ENCODE measurements at regions not wholly inside any gene's neighbourhood (a gene's known extent, or its start where the extent isn't known, plus 50 kb on each side); places are given as distances from the start of the nearest gene placed in this dataset.
"Not testable (repeated sequence)": the region's sequence is repeated elsewhere in the genome, so short reads cannot be mapped to it uniquely, and the experiment has no call there.

- Mint-ChIP-seq H3K27ac (no peak overlapping the region), H3K9me3 (no peaks in the 10 kb centered on the region), H3K4me3 (no peak overlapping the region), H3K27me3 (no peaks in the 10 kb centered on the region), H3K4me1 (peaks cover 2% of the 10 kb centered on the region), H3K36me3 (ENCODE audit: low read depth) (no peaks in the 10 kb centered on the region)
- ChIA-PET POLR2A (no interaction called here), CTCF (no interaction called here)
- DNase-seq, result no peak
These were observed 305.6 kb upstream of the DIPK2B start for GRCh38 chrX:45506149-45506730.

- Mint-ChIP-seq H3K27ac (no peak overlapping the region), H3K4me1 (peaks cover 2% of the 10 kb centered on the region), H3K9me3 (no peaks in the 10 kb centered on the region), H3K4me3 (no peak overlapping the region), H3K36me3 (ENCODE audit: low read depth) (no peaks in the 10 kb centered on the region), H3K27me3 (no peaks in the 10 kb centered on the region)
- ChIA-PET POLR2A (no interaction called here), CTCF (no interaction called here)
- DNase-seq, result no peak
These were observed 304.5 kb upstream of the DIPK2B start for GRCh38 chrX:45505214-45505613.

- H3K9me3 Mint-ChIP-seq; H3K27ac Mint-ChIP-seq; H3K36me3 Mint-ChIP-seq (ENCODE audit: low read depth); DNase-seq; H3K4me3 Mint-ChIP-seq; POLR2A ChIA-PET; H3K27me3 Mint-ChIP-seq; CTCF ChIA-PET; H3K4me1 Mint-ChIP-seq: not testable (repeated sequence)
These were observed 303.2 kb upstream of the DIPK2B start for GRCh38 chrX:45503787-45504362.

- no peak overlapping the region for H3K4me3 Mint-ChIP-seq
- POLR2A ChIA-PET, result no interaction called here
- no peak for DNase-seq
- peaks cover 2% of the 10 kb centered on the region for H3K4me1 Mint-ChIP-seq
- no peaks in the 10 kb centered on the region for H3K36me3 Mint-ChIP-seq (ENCODE audit: low read depth)
- no peaks in the 10 kb centered on the region for H3K27me3 Mint-ChIP-seq
- CTCF ChIA-PET, result interaction anchor here (0.5 to 0.8 kb wide), 2 partner anchors 174 to 290 kb away, joined by 3 read pairs; no protein-coding TSS in a partner anchor
- no peaks in the 10 kb centered on the region for H3K9me3 Mint-ChIP-seq
- H3K27ac Mint-ChIP-seq, result no peak overlapping the region
These were observed 301.7 kb upstream of the DIPK2B start for GRCh38 chrX:45502396-45502795.

- Mint-ChIP-seq H3K4me1 (no peaks in the 10 kb centered on the region), H3K27me3 (peaks cover 2% of the 10 kb centered on the region), H3K9me3 (peaks cover 10% of the 10 kb centered on the region), H3K27ac (no peak overlapping the region), H3K36me3 (ENCODE audit: low read depth) (no peaks in the 10 kb centered on the region), H3K4me3 (no peak overlapping the region)
- no peak for DNase-seq
- ChIA-PET CTCF (interaction anchor here (1.0 kb wide), 1 partner anchor 13 kb away, joined by 3 read pairs; no protein-coding TSS in a partner anchor), POLR2A (no interaction called here)
These were observed 296.6 kb upstream of the DIPK2B start for GRCh38 chrX:45497290-45497689.

- Mint-ChIP-seq H3K27me3 (no peaks in the 10 kb centered on the region), H3K4me1 (no peaks in the 10 kb centered on the region), H3K27ac (no peak overlapping the region), H3K4me3 (no peak overlapping the region), H3K9me3 (peaks cover 3% of the 10 kb centered on the region), H3K36me3 (ENCODE audit: low read depth) (no peaks in the 10 kb centered on the region)
- no peak for DNase-seq
- ChIA-PET POLR2A (no interaction called here), CTCF (no interaction called here)
These were observed 285.0 kb upstream of the DIPK2B start for GRCh38 chrX:45485719-45486118.

- ChIA-PET CTCF (interaction anchor here (2.5 kb wide), 1 partner anchor 9 kb away, joined by 5 read pairs; no protein-coding TSS in a partner anchor), POLR2A (no interaction called here)
- no peak overlapping the region for H3K27ac Mint-ChIP-seq
- no peaks in the 10 kb centered on the region for H3K4me1 Mint-ChIP-seq
- no peak for DNase-seq
- no peak overlapping the region for H3K4me3 Mint-ChIP-seq
- H3K36me3 Mint-ChIP-seq (ENCODE audit: low read depth), result no peaks in the 10 kb centered on the region
- H3K9me3 Mint-ChIP-seq, result no peaks in the 10 kb centered on the region
- H3K27me3 Mint-ChIP-seq, result no peaks in the 10 kb centered on the region
These were observed 279.3 kb upstream of the DIPK2B start for GRCh38 chrX:45479835-45480422.

GRCh38 chrX:45479196-45479834, 278.6 kb upstream of the DIPK2B start:
- POLR2A ChIA-PET, result no interaction called here
- H3K9me3 Mint-ChIP-seq, result no peaks in the 10 kb centered on the region

GRCh38 chrX:45472968-45473367, 272.3 kb upstream of the DIPK2B start:
- H3K4me1 Mint-ChIP-seq, result no peaks in the 10 kb centered on the region
- CTCF ChIA-PET, result no interaction called here
- no peak overlapping the region for H3K27ac Mint-ChIP-seq
- no peak for DNase-seq
- no peaks in the 10 kb centered on the region for H3K36me3 Mint-ChIP-seq (ENCODE audit: low read depth)
- H3K9me3 Mint-ChIP-seq, result no peaks in the 10 kb centered on the region
- no peak overlapping the region for H3K4me3 Mint-ChIP-seq
- H3K27me3 Mint-ChIP-seq, result no peaks in the 10 kb centered on the region
- POLR2A ChIA-PET, result no interaction called here

More at GRCh38 chrX:45479196-45479834, 278.6 kb upstream of the DIPK2B start:
- Mint-ChIP-seq H3K4me1 (no peaks in the 10 kb centered on the region), H3K36me3 (ENCODE audit: low read depth) (no peaks in the 10 kb centered on the region), H3K27me3 (no peaks in the 10 kb centered on the region), H3K4me3 (no peak overlapping the region), H3K27ac (no peak overlapping the region)
- CTCF ChIA-PET, result interaction anchor here (2.5 kb wide), 1 partner anchor 9 kb away, joined by 5 read pairs; no protein-coding TSS in a partner anchor
- no peak for DNase-seq

GRCh38 chrX:45467537-45467936, 266.9 kb upstream of the DIPK2B start:
- H3K27ac Mint-ChIP-seq; H3K9me3 Mint-ChIP-seq; H3K4me3 Mint-ChIP-seq; DNase-seq; POLR2A ChIA-PET; CTCF ChIA-PET; H3K27me3 Mint-ChIP-seq; H3K36me3 Mint-ChIP-seq (ENCODE audit: low read depth); H3K4me1 Mint-ChIP-seq: not testable (repeated sequence)

- CTCF ChIA-PET; H3K27ac Mint-ChIP-seq; H3K4me3 Mint-ChIP-seq; POLR2A ChIA-PET; DNase-seq; H3K9me3 Mint-ChIP-seq; H3K27me3 Mint-ChIP-seq; H3K4me1 Mint-ChIP-seq; H3K36me3 Mint-ChIP-seq (ENCODE audit: low read depth): not testable (repeated sequence)
These were observed 255.1 kb upstream of the DIPK2B start for GRCh38 chrX:45455732-45456131.

- Mint-ChIP-seq H3K36me3 (ENCODE audit: low read depth) (no peaks in the 10 kb centered on the region), H3K9me3 (peaks cover 2% of the 10 kb centered on the region), H3K4me3 (no peak overlapping the region), H3K27ac (no peak overlapping the region), H3K27me3 (peaks cover 2% of the 10 kb centered on the region), H3K4me1 (no peaks in the 10 kb centered on the region)
- DNase-seq, result no peak
- ChIA-PET POLR2A (no interaction called here), CTCF (interaction anchor here (1.5 kb wide), 1 partner anchor 16 kb away, joined by 3 read pairs; no protein-coding TSS in a partner anchor)
These were observed 253.6 kb upstream of the DIPK2B start for GRCh38 chrX:45454290-45454689.

GRCh38 chrX:45449982-45450381, 249.3 kb upstream of the DIPK2B start:
- Mint-ChIP-seq H3K4me3 (no peak overlapping the region), H3K27me3 (peaks cover 2% of the 10 kb centered on the region), H3K27ac (no peak overlapping the region), H3K9me3 (peaks cover 2% of the 10 kb centered on the region), H3K36me3 (ENCODE audit: low read depth) (no peaks in the 10 kb centered on the region), H3K4me1 (peaks cover 5% of the 10 kb centered on the region)
- ChIA-PET POLR2A (no interaction called here), CTCF (no interaction called here)
- DNase-seq, result no peak
